ENCODE measurements at regions not wholly inside any gene's neighbourhood (a gene's known extent, or its start where the extent isn't known, plus 50 kb on each side); places are given as distances from the start of the nearest gene placed in this dataset.

- DNase-seq: no peak
These were observed 56.3 kb upstream of the ECE1 start for GRCh38 chr1:21346365-21347071.

GRCh38 chr1:21344750-21345443, 54.6 kb upstream of the ECE1 start:
- DNase-seq: no peak

GRCh38 chr1:21344098-21344749, 54.0 kb upstream of the ECE1 start:
- no peak for DNase-seq

DNA sequence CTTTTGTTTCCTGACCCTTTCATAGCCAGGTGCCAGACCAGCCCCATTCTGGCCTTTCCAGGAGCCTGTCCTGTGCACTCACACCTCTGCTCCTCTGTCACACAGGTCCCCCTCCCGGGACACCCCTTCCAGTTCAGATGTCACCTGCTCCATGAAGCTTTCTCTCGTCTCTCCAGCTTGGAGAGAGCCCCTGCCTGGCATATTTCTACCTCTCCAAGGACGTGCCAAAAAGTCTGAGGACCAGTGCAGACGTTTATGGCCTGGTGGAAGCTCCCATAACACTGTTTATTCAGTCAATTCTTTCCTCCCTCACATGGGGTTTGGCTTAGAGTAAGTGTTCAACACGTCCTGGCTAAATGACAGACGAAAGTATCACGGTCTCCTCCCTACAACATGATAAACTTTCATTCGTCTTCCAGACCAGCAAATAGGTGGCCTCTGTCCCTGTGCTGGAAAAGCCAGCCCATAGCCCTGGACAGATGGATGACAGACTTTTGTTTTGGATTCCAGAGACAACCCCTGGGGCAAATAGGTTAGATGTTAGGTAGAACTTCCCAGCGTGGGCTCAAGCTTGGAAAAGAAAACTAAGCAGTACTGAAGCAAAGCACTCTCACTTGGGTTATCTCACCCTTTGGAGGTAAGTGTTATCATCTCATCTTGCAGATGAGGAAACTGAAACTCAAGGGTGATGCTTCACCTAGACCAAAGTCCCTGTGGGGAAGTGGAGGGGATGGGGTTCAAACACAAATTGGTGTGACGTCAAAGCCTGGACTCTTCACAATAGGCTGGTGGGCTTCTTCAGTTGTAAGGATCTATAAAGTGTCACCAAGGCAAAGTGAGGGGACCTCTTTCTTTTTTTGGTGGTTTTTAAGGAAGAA, 52.9 kb upstream of the ECE1 start:
- no peak for DNase-seq

DNA sequence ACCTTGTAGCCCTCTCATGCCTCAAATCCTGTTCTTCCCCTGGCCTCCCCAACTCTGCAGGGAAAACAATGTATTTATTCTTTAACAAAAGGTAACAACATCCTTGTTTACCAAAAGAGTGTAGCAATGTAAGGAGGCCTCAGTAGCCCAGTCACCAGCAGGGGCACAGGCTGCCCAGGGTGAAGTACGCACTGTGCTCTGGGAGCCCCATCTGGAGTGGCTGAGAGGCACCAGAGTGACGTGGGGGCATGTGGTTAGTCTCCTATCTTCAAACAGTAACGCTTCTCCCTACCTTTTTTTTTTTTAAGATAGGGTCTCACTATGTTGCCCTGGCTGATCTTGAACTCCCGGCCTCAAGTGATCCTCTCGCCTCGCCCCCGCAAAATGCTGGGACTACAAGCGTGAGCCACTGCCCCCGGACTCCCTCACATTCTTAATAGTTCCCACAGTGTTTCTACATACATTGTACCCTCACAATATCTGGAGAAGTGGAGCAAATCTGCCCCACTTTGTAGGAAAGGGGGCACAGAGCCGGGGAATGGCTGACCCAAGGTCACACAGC, 51.3 kb upstream of the ECE1 start:
- no peak for DNase-seq

- DNase-seq: no peak
These were observed 50.8 kb upstream of the ECE1 start for GRCh38 chr1:21341022-21341421.

- no peak for DNase-seq
These were observed 50.1 kb upstream of the ECE1 start for GRCh38 chr1:21340230-21340945.
